GM18873 (cell line): ENCODE measurements at regions not wholly inside any gene's neighbourhood (a gene's known extent, or its start where the extent isn't known, plus 50 kb on each side); places are given as distances from the start of the nearest gene placed in this dataset.

Experiments
- ATAC-seq: cut with Tn5 transposase; IDR thresholded peaks from one replicate; pipeline ENCODE4 v1.9.1; 2021; ENCODE audit warnings: mild to moderate bottlenecking, moderate library complexity, moderate number of reproducible peaks; ENCODE audit not compliant: unreplicated experiment, low FRiP score

- ATAC-seq = no peak
Measured at GRCh38 chr2:12663306-12664037, 53.3 kb upstream of the TRIB2 start.

GRCh38 chr2:12665334-12665733 lies 51.4 kb upstream of the TRIB2 start:
- ATAC-seq = no peak

- ATAC-seq = no peak
Measured at GRCh38 chr2:12666445-12666844, 50.3 kb upstream of the TRIB2 start.
